ENCODE measurements at regions not wholly inside any gene's neighbourhood (a gene's known extent, or its start where the extent isn't known, plus 50 kb on each side); places are given as distances from the start of the nearest gene placed in this dataset.
"Not testable (repeated sequence)": the region's sequence is repeated elsewhere in the genome, so short reads cannot be mapped to it uniquely, and the experiment has no call there.

- Histone ChIP-seq H3K36me3 (ENCODE audit: control insufficient read depth, insufficient read depth, low read length) (no peaks in the 10 kb centered on the region), H3K27me3 (ENCODE audit: control insufficient read depth, insufficient read depth, low read length, poor library complexity, severe bottlenecking) (peaks cover 22% of the 10 kb centered on the region), H3K4me1 (ENCODE audit: control insufficient read depth, insufficient read depth, low read length) (no peaks in the 10 kb centered on the region), H3K27ac (ENCODE audit: insufficient read depth, low read depth, low read length, poor library complexity, severe bottlenecking) (no peak overlapping the region), H3K4me3 (ENCODE audit: insufficient read depth, low read depth, low read length) (no peak overlapping the region), H3K9me3 (ENCODE audit: control insufficient read depth, low read length) (no peaks in the 10 kb centered on the region)
- 89 to 94% methylated on average over 3 of the region's 3 CpGs for WGBS, 2 experiments
Observed at GRCh38 chr15:26126819-26127387, 263.8 kb upstream of the ATP10A start.

GRCh38 chr15:26126070-26126469 lies 262.9 kb upstream of the ATP10A start:
- 91% methylated on average over 6 of the region's 6 CpGs for WGBS, 2 experiments
- no peak overlapping the region for H3K27ac ChIP-seq (ENCODE audit: insufficient read depth, low read depth, low read length, poor library complexity, severe bottlenecking)
- no peak overlapping the region for H3K4me3 ChIP-seq (ENCODE audit: insufficient read depth, low read depth, low read length)
- H3K36me3 ChIP-seq (ENCODE audit: control insufficient read depth, insufficient read depth, low read length), result no peaks in the 10 kb centered on the region
- peaks cover 14% of the 10 kb centered on the region for H3K27me3 ChIP-seq (ENCODE audit: control insufficient read depth, insufficient read depth, low read length, poor library complexity, severe bottlenecking)
- no peaks in the 10 kb centered on the region for H3K9me3 ChIP-seq (ENCODE audit: control insufficient read depth, low read length)
- no peaks in the 10 kb centered on the region for H3K4me1 ChIP-seq (ENCODE audit: control insufficient read depth, insufficient read depth, low read length)

GRCh38 chr15:26125664-26126063 lies 262.5 kb upstream of the ATP10A start:
- H3K27me3 ChIP-seq (ENCODE audit: control insufficient read depth, insufficient read depth, low read length, poor library complexity, severe bottlenecking), result peaks cover 10% of the 10 kb centered on the region
- no peak overlapping the region for H3K4me3 ChIP-seq (ENCODE audit: insufficient read depth, low read depth, low read length)
- no peaks in the 10 kb centered on the region for H3K9me3 ChIP-seq (ENCODE audit: control insufficient read depth, low read length)
- H3K4me1 ChIP-seq (ENCODE audit: control insufficient read depth, insufficient read depth, low read length), result no peaks in the 10 kb centered on the region
- no peak overlapping the region for H3K27ac ChIP-seq (ENCODE audit: insufficient read depth, low read depth, low read length, poor library complexity, severe bottlenecking)
- WGBS, 2 experiments, result 96 to 97% methylated on average over 12 of the region's 12 CpGs
- no peaks in the 10 kb centered on the region for H3K36me3 ChIP-seq (ENCODE audit: control insufficient read depth, insufficient read depth, low read length)

GRCh38 chr15:26119322-26119721 lies 256.2 kb upstream of the ATP10A start:
- WGBS, 2 experiments, result 93 to 95% methylated on average over 6 of the region's 6 CpGs
- no peaks in the 10 kb centered on the region for H3K9me3 ChIP-seq (ENCODE audit: control insufficient read depth, low read length)
- H3K4me1 ChIP-seq (ENCODE audit: control insufficient read depth, insufficient read depth, low read length), result peaks cover 6% of the 10 kb centered on the region
- H3K36me3 ChIP-seq (ENCODE audit: control insufficient read depth, insufficient read depth, low read length), result no peaks in the 10 kb centered on the region
- no peaks in the 10 kb centered on the region for H3K27me3 ChIP-seq (ENCODE audit: control insufficient read depth, insufficient read depth, low read length, poor library complexity, severe bottlenecking)
- no peak overlapping the region for H3K4me3 ChIP-seq (ENCODE audit: insufficient read depth, low read depth, low read length)
- H3K27ac ChIP-seq (ENCODE audit: insufficient read depth, low read depth, low read length, poor library complexity, severe bottlenecking), result no peak overlapping the region

GRCh38 chr15:26115229-26115943 lies 252.3 kb upstream of the ATP10A start:
- peaks cover 6% of the 10 kb centered on the region for H3K4me1 ChIP-seq (ENCODE audit: control insufficient read depth, insufficient read depth, low read length)
- no peaks in the 10 kb centered on the region for H3K36me3 ChIP-seq (ENCODE audit: control insufficient read depth, insufficient read depth, low read length)
- no peaks in the 10 kb centered on the region for H3K27me3 ChIP-seq (ENCODE audit: control insufficient read depth, insufficient read depth, low read length, poor library complexity, severe bottlenecking)
- H3K4me3 ChIP-seq (ENCODE audit: insufficient read depth, low read depth, low read length), result no peak overlapping the region
- no peaks in the 10 kb centered on the region for H3K9me3 ChIP-seq (ENCODE audit: control insufficient read depth, low read length)
- 52 to 57% methylated on average over 8 of the region's 9 CpGs for WGBS, 2 experiments
- no peak overlapping the region for H3K27ac ChIP-seq (ENCODE audit: insufficient read depth, low read depth, low read length, poor library complexity, severe bottlenecking)

GRCh38 chr15:26114128-26114527 lies 251.0 kb upstream of the ATP10A start:
- 83 to 84% methylated on average over 8 of the region's 8 CpGs for WGBS, 2 experiments
- not testable (repeated sequence) for H3K4me1 ChIP-seq (ENCODE audit: control insufficient read depth, insufficient read depth, low read length); H3K4me3 ChIP-seq (ENCODE audit: insufficient read depth, low read depth, low read length); H3K27ac ChIP-seq (ENCODE audit: insufficient read depth, low read depth, low read length, poor library complexity, severe bottlenecking); H3K9me3 ChIP-seq (ENCODE audit: control insufficient read depth, low read length); H3K36me3 ChIP-seq (ENCODE audit: control insufficient read depth, insufficient read depth, low read length); H3K27me3 ChIP-seq (ENCODE audit: control insufficient read depth, insufficient read depth, low read length, poor library complexity, severe bottlenecking)

- 84 to 90% methylated on average over 10 of the region's 10 CpGs for WGBS, 2 experiments
- no peak overlapping the region for H3K4me3 ChIP-seq (ENCODE audit: insufficient read depth, low read depth, low read length)
Observed at GRCh38 chr15:26113296-26113695, 250.2 kb upstream of the ATP10A start.

GRCh38 chr15:26109203-26109602 lies 246.1 kb upstream of the ATP10A start:
- Histone ChIP-seq H3K36me3 (ENCODE audit: control insufficient read depth, insufficient read depth, low read length) (no peaks in the 10 kb centered on the region), H3K4me1 (ENCODE audit: control insufficient read depth, insufficient read depth, low read length) (no peaks in the 10 kb centered on the region), H3K27me3 (ENCODE audit: control insufficient read depth, insufficient read depth, low read length, poor library complexity, severe bottlenecking) (no peaks in the 10 kb centered on the region), H3K4me3 (ENCODE audit: insufficient read depth, low read depth, low read length) (no peak overlapping the region), H3K9me3 (ENCODE audit: control insufficient read depth, low read length) (no peaks in the 10 kb centered on the region), H3K27ac (ENCODE audit: insufficient read depth, low read depth, low read length, poor library complexity, severe bottlenecking) (no peak overlapping the region)
- 90 to 94% methylated on average over 4 of the region's 4 CpGs for WGBS, 2 experiments

More at GRCh38 chr15:26113296-26113695, 250.2 kb upstream of the ATP10A start:
- no peaks in the 10 kb centered on the region for H3K9me3 ChIP-seq (ENCODE audit: control insufficient read depth, low read length)
- peaks cover 6% of the 10 kb centered on the region for H3K4me1 ChIP-seq (ENCODE audit: control insufficient read depth, insufficient read depth, low read length)
- H3K27ac ChIP-seq (ENCODE audit: insufficient read depth, low read depth, low read length, poor library complexity, severe bottlenecking), result no peak overlapping the region
- H3K36me3 ChIP-seq (ENCODE audit: control insufficient read depth, insufficient read depth, low read length), result no peaks in the 10 kb centered on the region
- H3K27me3 ChIP-seq (ENCODE audit: control insufficient read depth, insufficient read depth, low read length, poor library complexity, severe bottlenecking), result no peaks in the 10 kb centered on the region

- 94 to 95% methylated on average over 3 of the region's 3 CpGs for WGBS, 2 experiments
- no peak overlapping the region for H3K27ac ChIP-seq (ENCODE audit: insufficient read depth, low read depth, low read length, poor library complexity, severe bottlenecking)
- no peaks in the 10 kb centered on the region for H3K27me3 ChIP-seq (ENCODE audit: control insufficient read depth, insufficient read depth, low read length, poor library complexity, severe bottlenecking)
- H3K4me1 ChIP-seq (ENCODE audit: control insufficient read depth, insufficient read depth, low read length), result no peaks in the 10 kb centered on the region
- H3K9me3 ChIP-seq (ENCODE audit: control insufficient read depth, low read length), result no peaks in the 10 kb centered on the region
- H3K4me3 ChIP-seq (ENCODE audit: insufficient read depth, low read depth, low read length), result no peak overlapping the region
- H3K36me3 ChIP-seq (ENCODE audit: control insufficient read depth, insufficient read depth, low read length), result no peaks in the 10 kb centered on the region
Observed at GRCh38 chr15:26106556-26106955, 243.4 kb upstream of the ATP10A start.

- no peaks in the 10 kb centered on the region for H3K36me3 ChIP-seq (ENCODE audit: control insufficient read depth, insufficient read depth, low read length)
- H3K27me3 ChIP-seq (ENCODE audit: control insufficient read depth, insufficient read depth, low read length, poor library complexity, severe bottlenecking), result no peaks in the 10 kb centered on the region
- no peaks in the 10 kb centered on the region for H3K9me3 ChIP-seq (ENCODE audit: control insufficient read depth, low read length)
- no peak overlapping the region for H3K27ac ChIP-seq (ENCODE audit: insufficient read depth, low read depth, low read length, poor library complexity, severe bottlenecking)
- no peak overlapping the region for H3K4me3 ChIP-seq (ENCODE audit: insufficient read depth, low read depth, low read length)
- H3K4me1 ChIP-seq (ENCODE audit: control insufficient read depth, insufficient read depth, low read length), result no peaks in the 10 kb centered on the region
- 84% methylated on average over 7 of the region's 7 CpGs for WGBS, 2 experiments
Observed at GRCh38 chr15:26103002-26103404, 239.9 kb upstream of the ATP10A start.
